WTC11 (cell line): ENCODE measurements at regions not wholly inside any gene's neighbourhood (a gene's known extent, or its start where the extent isn't known, plus 50 kb on each side); places are given as distances from the start of the nearest gene placed in this dataset.

ENCODE experiments used
- ATAC-seq: fragments of 200-7000 bp; cut with Tn5 transposase; 2 replicates; pipeline ENCODE4 v1.10.0; 2021; ENCODE audit warnings: mild to moderate bottlenecking, moderate library complexity
- CTCF ChIA-PET: fragments of 300-600 bp; sonication (Branson Sonifier 250); formaldehyde crosslinking; loops from one replicate; lab custom pipeline; 2021; ENCODE audit warnings: antibody characterized with exemption; lab: Charles Lee
- POLR2A ChIA-PET: fragments of 350-600 bp; sonication (Branson Sonifier 250); formaldehyde crosslinking; loops from one replicate; lab custom pipeline; 2021; ENCODE audit warnings: antibody characterized with exemption; lab: Charles Lee
- DNase-seq: peaks from one replicate; pipeline ENCODE4 v3.0.0; 2021; ENCODE audit warnings: low spot score
- H3K27ac Mint-ChIP-seq: 2 replicates; pipeline ENCODE4 v1.8.0; 2021; ENCODE audit warnings: mixed read lengths
- H3K27me3 Mint-ChIP-seq: 2 replicates; pipeline ENCODE4 v1.8.0; 2021; ENCODE audit warnings: low read depth, mild to moderate bottlenecking, moderate library complexity, mixed read lengths
- H3K36me3 Mint-ChIP-seq: 2 replicates; pipeline ENCODE4 v1.8.0; 2021; ENCODE audit warnings: mixed read lengths
- H3K4me1 Mint-ChIP-seq: 2 replicates; pipeline ENCODE4 v1.8.0; 2022; ENCODE audit warnings: mixed read lengths
- H3K4me3 Mint-ChIP-seq: 2 replicates; pipeline ENCODE4 v1.8.0; 2021; ENCODE audit warnings: mild to moderate bottlenecking, moderate library complexity, mixed read lengths
- H3K9me3 Mint-ChIP-seq: 2 replicates; pipeline ENCODE4 v1.8.0; 2021; ENCODE audit warnings: mixed read lengths
- ELF4 ChIP-seq: sonication (generic); formaldehyde crosslinking; IDR thresholded peaks from 2 replicates; pipeline ENCODE4 v1.8.1; 2022; ENCODE audit warnings: low read depth, mild to moderate bottlenecking, moderate library complexity, missing genetic modification reagents
- EMX1 ChIP-seq: fragments of 250-450 bp; sonication (Bioruptor Pico); IDR thresholded peaks from 2 replicates; pipeline ENCODE4 v1.8.0; 2021; ENCODE audit warnings: mild to moderate bottlenecking
- FOXJ3 ChIP-seq: sonication (generic); formaldehyde crosslinking; IDR thresholded peaks from 2 replicates; pipeline ENCODE4 v1.9.0; 2021; ENCODE audit warnings: missing genetic modification reagents, mild to moderate bottlenecking, borderline replicate concordance
- HMGA2 ChIP-seq: fragments of 250-450 bp; sonication (Bioruptor Pico); IDR thresholded peaks from 2 replicates; pipeline ENCODE4 v1.4.0; 2021; ENCODE audit warnings: mild to moderate bottlenecking, moderate library complexity
- MXD4 ChIP-seq: fragments of 250-450 bp; sonication (Bioruptor Pico); IDR thresholded peaks from 2 replicates; pipeline ENCODE4 v1.8.0; 2021; ENCODE audit warnings: mild to moderate bottlenecking, moderate library complexity, borderline replicate concordance
- NR3C1 ChIP-seq: sonication (generic); formaldehyde crosslinking; conservative IDR thresholded peaks from 2 replicates; pipeline ENCODE4 v1.8.1; 2023; ENCODE audit warnings: low read depth, mild to moderate bottlenecking, missing genetic modification reagents
- PRRX2 ChIP-seq: fragments of 250-450 bp; sonication (Bioruptor Pico); IDR thresholded peaks from 2 replicates; pipeline ENCODE4 v1.8.0; 2021; ENCODE audit warnings: mild to moderate bottlenecking
- SMAD4 ChIP-seq: sonication (generic); formaldehyde crosslinking; IDR thresholded peaks from 2 replicates; pipeline ENCODE4 v1.8.0; 2022; ENCODE audit warnings: mild to moderate bottlenecking, missing genetic modification reagents
- TEAD4 ChIP-seq: sonication (generic); formaldehyde crosslinking; IDR thresholded peaks from 2 replicates; pipeline ENCODE4 v1.8.0; 2022; ENCODE audit warnings: mild to moderate bottlenecking, missing genetic modification reagents
- ZNF138 ChIP-seq: sonication (generic); formaldehyde crosslinking; conservative IDR thresholded peaks from 2 replicates; pipeline ENCODE4 v1.8.1; 2022; ENCODE audit warnings: mild to moderate bottlenecking, moderate library complexity, missing genetic modification reagents
- ZNF232 ChIP-seq: sonication (generic); formaldehyde crosslinking; IDR thresholded peaks from 2 replicates; pipeline ENCODE4 v1.8.0; 2022; ENCODE audit warnings: mild to moderate bottlenecking, missing genetic modification reagents
- ZNF317 ChIP-seq: sonication (generic); formaldehyde crosslinking; IDR thresholded peaks from 2 replicates; pipeline ENCODE4 v1.8.1; 2023; ENCODE audit warnings: low read depth, mild to moderate bottlenecking, moderate library complexity, missing genetic modification reagents, borderline replicate concordance
- TF ChIP-seq, protein P1 (sequence below): sonication (generic); formaldehyde crosslinking; IDR thresholded peaks from 2 replicates; pipeline ENCODE4 v1.8.0; 2023; ENCODE audit warnings: missing genetic modification reagents, mild to moderate bottlenecking, borderline replicate concordance
- TF ChIP-seq, protein P2 (sequence below): sonication (generic); formaldehyde crosslinking; IDR thresholded peaks from 2 replicates; pipeline ENCODE4 v1.8.0; 2022; ENCODE audit warnings: mild to moderate bottlenecking, missing genetic modification reagents
- TF ChIP-seq, protein P3 (sequence below): sonication (generic); formaldehyde crosslinking; IDR thresholded peaks from 2 replicates; pipeline ENCODE4 v1.8.1; 2023; ENCODE audit warnings: mild to moderate bottlenecking, missing genetic modification reagents
- TF ChIP-seq, protein P4 (sequence below): fragments of 250-450 bp; sonication (Bioruptor Pico); IDR thresholded peaks from 2 replicates; pipeline ENCODE4 v1.9.0; 2021; ENCODE audit warnings: mild to moderate bottlenecking
- TF ChIP-seq, protein P5 (sequence below): sonication (generic); formaldehyde crosslinking; IDR thresholded peaks from 2 replicates; pipeline ENCODE4 v1.8.0; 2022; ENCODE audit warnings: missing genetic modification reagents

DNA sequence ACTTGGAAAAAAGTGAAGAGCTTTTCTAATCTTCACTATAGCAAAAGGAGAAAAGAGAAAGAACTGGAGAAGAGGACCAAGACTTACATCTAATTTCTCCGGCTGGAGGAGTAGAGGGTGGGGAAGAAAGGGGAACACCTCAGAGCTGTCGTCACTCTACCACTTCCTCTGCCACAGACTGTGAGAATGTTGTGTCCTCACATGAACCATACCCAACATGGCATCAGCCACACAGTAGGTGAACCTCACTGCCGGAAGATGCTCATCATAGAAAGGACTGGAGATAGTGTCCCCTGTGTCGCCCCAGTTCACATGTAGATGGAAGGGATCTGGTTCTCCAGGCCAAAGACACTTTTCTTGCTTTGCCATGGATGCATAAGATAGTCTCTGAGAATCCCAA lies 604.4 kb upstream of the NOX3 start (continued):
- TF ChIP-seq, protein P1, sequence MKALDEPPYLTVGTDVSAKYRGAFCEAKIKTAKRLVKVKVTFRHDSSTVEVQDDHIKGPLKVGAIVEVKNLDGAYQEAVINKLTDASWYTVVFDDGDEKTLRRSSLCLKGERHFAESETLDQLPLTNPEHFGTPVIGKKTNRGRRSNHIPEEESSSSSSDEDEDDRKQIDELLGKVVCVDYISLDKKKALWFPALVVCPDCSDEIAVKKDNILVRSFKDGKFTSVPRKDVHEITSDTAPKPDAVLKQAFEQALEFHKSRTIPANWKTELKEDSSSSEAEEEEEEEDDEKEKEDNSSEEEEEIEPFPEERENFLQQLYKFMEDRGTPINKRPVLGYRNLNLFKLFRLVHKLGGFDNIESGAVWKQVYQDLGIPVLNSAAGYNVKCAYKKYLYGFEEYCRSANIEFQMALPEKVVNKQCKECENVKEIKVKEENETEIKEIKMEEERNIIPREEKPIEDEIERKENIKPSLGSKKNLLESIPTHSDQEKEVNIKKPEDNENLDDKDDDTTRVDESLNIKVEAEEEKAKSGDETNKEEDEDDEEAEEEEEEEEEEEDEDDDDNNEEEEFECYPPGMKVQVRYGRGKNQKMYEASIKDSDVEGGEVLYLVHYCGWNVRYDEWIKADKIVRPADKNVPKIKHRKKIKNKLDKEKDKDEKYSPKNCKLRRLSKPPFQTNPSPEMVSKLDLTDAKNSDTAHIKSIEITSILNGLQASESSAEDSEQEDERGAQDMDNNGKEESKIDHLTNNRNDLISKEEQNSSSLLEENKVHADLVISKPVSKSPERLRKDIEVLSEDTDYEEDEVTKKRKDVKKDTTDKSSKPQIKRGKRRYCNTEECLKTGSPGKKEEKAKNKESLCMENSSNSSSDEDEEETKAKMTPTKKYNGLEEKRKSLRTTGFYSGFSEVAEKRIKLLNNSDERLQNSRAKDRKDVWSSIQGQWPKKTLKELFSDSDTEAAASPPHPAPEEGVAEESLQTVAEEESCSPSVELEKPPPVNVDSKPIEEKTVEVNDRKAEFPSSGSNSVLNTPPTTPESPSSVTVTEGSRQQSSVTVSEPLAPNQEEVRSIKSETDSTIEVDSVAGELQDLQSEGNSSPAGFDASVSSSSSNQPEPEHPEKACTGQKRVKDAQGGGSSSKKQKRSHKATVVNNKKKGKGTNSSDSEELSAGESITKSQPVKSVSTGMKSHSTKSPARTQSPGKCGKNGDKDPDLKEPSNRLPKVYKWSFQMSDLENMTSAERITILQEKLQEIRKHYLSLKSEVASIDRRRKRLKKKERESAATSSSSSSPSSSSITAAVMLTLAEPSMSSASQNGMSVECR = no peak
- TF ChIP-seq EMX1 (CRISPR knock-in tag) (no peak), HMGA2 (no peak), ELF4 (CRISPR knock-in tag) (no peak)
- TF ChIP-seq, all 79 proteins: peak for 0

DNA sequence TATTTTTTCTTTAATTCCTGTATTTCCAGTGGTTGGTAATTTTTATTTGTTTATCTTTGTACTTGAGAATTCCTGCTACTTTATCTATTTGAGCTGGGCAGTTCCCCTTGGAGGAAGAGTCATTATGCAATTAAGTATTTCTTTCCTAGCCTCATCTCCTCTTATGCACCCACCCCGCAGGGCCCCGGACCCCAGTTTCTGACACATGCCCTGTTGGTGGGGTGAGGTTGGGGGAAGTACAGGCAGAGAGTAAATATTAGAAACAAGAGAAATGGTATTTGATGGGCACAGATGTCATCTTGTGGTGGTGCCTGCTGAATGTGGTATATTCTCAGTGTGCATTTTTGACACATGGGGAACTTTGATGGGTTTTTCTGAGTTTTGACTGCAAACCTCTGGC lies 602.7 kb upstream of the NOX3 start:
- ChIA-PET CTCF (no interaction called here), POLR2A (no interaction called here)
- Mint-ChIP-seq H3K9me3 (peaks cover 18% of the 10 kb centered on the region), H3K4me1 (peaks cover 5% of the 10 kb centered on the region), H3K36me3 (peaks cover 6% of the 10 kb centered on the region), H3K27me3 (no peaks in the 10 kb centered on the region), H3K4me3 (no peak overlapping the region), H3K27ac (no peak overlapping the region)
- no peak for ATAC-seq
- TF ChIP-seq EMX1 (CRISPR knock-in tag) (no peak), MXD4 (no peak), ZNF138 (CRISPR knock-in tag) (no peak), FOXJ3 (CRISPR knock-in tag) (no peak), NR3C1 (no peak), SMAD4 (no peak), TEAD4 (CRISPR knock-in tag) (no peak), ZNF317 (CRISPR knock-in tag) (no peak), ZNF232 (CRISPR knock-in tag) (no peak), PRRX2 (CRISPR knock-in tag) (no peak)
- TF ChIP-seq, protein P2, sequence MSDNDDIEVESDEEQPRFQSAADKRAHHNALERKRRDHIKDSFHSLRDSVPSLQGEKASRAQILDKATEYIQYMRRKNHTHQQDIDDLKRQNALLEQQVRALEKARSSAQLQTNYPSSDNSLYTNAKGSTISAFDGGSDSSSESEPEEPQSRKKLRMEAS = no peak
- TF ChIP-seq, protein P3, sequence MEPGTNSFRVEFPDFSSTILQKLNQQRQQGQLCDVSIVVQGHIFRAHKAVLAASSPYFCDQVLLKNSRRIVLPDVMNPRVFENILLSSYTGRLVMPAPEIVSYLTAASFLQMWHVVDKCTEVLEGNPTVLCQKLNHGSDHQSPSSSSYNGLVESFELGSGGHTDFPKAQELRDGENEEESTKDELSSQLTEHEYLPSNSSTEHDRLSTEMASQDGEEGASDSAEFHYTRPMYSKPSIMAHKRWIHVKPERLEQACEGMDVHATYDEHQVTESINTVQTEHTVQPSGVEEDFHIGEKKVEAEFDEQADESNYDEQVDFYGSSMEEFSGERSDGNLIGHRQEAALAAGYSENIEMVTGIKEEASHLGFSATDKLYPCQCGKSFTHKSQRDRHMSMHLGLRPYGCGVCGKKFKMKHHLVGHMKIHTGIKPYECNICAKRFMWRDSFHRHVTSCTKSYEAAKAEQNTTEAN (CRISPR knock-in tag) = no peak
- TF ChIP-seq, protein P4, sequence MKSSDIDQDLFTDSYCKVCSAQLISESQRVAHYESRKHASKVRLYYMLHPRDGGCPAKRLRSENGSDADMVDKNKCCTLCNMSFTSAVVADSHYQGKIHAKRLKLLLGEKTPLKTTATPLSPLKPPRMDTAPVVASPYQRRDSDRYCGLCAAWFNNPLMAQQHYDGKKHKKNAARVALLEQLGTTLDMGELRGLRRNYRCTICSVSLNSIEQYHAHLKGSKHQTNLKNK (CRISPR knock-in tag) = no peak
- TF ChIP-seq, protein P5, sequence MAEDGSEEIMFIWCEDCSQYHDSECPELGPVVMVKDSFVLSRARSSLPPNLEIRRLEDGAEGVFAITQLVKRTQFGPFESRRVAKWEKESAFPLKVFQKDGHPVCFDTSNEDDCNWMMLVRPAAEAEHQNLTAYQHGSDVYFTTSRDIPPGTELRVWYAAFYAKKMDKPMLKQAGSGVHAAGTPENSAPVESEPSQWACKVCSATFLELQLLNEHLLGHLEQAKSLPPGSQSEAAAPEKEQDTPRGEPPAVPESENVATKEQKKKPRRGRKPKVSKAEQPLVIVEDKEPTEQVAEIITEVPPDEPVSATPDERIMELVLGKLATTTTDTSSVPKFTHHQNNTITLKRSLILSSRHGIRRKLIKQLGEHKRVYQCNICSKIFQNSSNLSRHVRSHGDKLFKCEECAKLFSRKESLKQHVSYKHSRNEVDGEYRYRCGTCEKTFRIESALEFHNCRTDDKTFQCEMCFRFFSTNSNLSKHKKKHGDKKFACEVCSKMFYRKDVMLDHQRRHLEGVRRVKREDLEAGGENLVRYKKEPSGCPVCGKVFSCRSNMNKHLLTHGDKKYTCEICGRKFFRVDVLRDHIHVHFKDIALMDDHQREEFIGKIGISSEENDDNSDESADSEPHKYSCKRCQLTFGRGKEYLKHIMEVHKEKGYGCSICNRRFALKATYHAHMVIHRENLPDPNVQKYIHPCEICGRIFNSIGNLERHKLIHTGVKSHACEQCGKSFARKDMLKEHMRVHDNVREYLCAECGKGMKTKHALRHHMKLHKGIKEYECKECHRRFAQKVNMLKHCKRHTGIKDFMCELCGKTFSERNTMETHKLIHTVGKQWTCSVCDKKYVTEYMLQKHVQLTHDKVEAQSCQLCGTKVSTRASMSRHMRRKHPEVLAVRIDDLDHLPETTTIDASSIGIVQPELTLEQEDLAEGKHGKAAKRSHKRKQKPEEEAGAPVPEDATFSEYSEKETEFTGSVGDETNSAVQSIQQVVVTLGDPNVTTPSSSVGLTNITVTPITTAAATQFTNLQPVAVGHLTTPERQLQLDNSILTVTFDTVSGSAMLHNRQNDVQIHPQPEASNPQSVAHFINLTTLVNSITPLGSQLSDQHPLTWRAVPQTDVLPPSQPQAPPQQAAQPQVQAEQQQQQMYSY (CRISPR knock-in tag) = no peak
- no peak for DNase-seq
